B cell (primary cell): ENCODE measurements at regions not wholly inside any gene's neighbourhood (a gene's known extent, or its start where the extent isn't known, plus 50 kb on each side); places are given as distances from the start of the nearest gene placed in this dataset.
A peak's percentile ranks its signal among the peaks of the same experiment; 100 is the strongest.

Experiments used
- ATAC-seq: fragments of 200-7000 bp; cut with Tn5 transposase; one replicate; pipeline ENCODE4 v1.10.0; 2021; ENCODE audit warnings: low read depth, mild to moderate bottlenecking, moderate number of reproducible peaks, moderate library complexity
- CTCF ChIA-PET: fragments of 350-600 bp; sonication (Branson Sonifier 250); formaldehyde crosslinking; loops from one replicate; lab custom pipeline; 2021; ENCODE audit warnings: antibody characterized with exemption, inconsistent platforms; lab: Charles Lee
- POLR2A ChIA-PET: fragments of 350-600 bp; sonication (Branson Sonifier 250); formaldehyde crosslinking; loops from one replicate; lab custom pipeline; 2021; ENCODE audit warnings: antibody characterized with exemption; lab: Charles Lee
- DNase-seq: peaks from one replicate; pipeline ENCODE4 v3.0.0; 2013
- H2AFZ ChIP-seq: 2 replicates; pipeline ENCODE4 v1.6.1; 2012; ENCODE audit warnings: mild to moderate bottlenecking, low read depth, low read length; ENCODE audit not compliant: insufficient read depth, poor library complexity, severe bottlenecking
- H3K27ac ChIP-seq, 2 donors: 1 replicate in 1 of 2; 2 replicates in 1 of 2; pipeline ENCODE4 v1.5.1; 2012 to 2013; ENCODE audit warnings: low read length in 2 of 2, mild to moderate bottlenecking in 2 of 2, moderate library complexity in 1 of 2
- H3K27me3 ChIP-seq, 4 experiments: fragments of 200-600 bp in 1 of 4; sonication (generic) in 1 of 4; replicated peaks in 1 of 4; 1 replicate in 2 of 4; 2 replicates in 2 of 4; pipeline versions ENCODE4 v1.6.1 to v1.7.0; 2013 to 2016; ENCODE audit warnings: low read length in 3 of 4, mild to moderate bottlenecking in 2 of 4, mixed read lengths in 1 of 4, moderate library complexity in 1 of 4; ENCODE audit not compliant: insufficient read depth in 4 of 4, control insufficient read depth in 3 of 4; ENCODE audit errors: control extremely low read depth in 1 of 4
- H3K36me3 ChIP-seq, 2 experiments: replicated peaks in 1 of 2; 1 replicate in 1 of 2; 2 replicates in 1 of 2; pipeline versions ENCODE4 v1.6.1 to v1.7.1; 2013; ENCODE audit warnings: low read length in 1 of 2; ENCODE audit not compliant: insufficient read depth in 2 of 2, control insufficient read depth in 1 of 2; ENCODE audit errors: control extremely low read depth in 1 of 2, extremely low read depth in 1 of 2
- H3K4me1 ChIP-seq, 2 donors: fragments of 200-600 bp in 1 of 2; sonication (generic) in 1 of 2; 1 replicate in 1 of 2; 2 replicates in 1 of 2; pipeline versions ENCODE4 v1.5.1 to v1.6.1; 2013 to 2017; ENCODE audit warnings: low read length in 2 of 2; ENCODE audit not compliant: control insufficient read depth in 2 of 2, insufficient read depth in 2 of 2
- H3K4me2 ChIP-seq: replicated peaks from 2 replicates; pipeline ENCODE3; 2012; ENCODE audit warnings: mild to moderate bottlenecking, low read depth, low read length; ENCODE audit not compliant: poor library complexity, severe bottlenecking
- H3K4me3 ChIP-seq, 5 experiments: fragments of 200-600 bp in 1 of 5; sonication (generic) in 1 of 5; 1 replicate in 3 of 5; 2 replicates in 2 of 5; pipeline versions ENCODE4 v1.5.1 to v1.7.0; 2011 to 2016; ENCODE audit warnings: low read length in 4 of 5, mild to moderate bottlenecking in 4 of 5, low read depth in 2 of 5, control low read depth in 1 of 5, moderate library complexity in 1 of 5; ENCODE audit not compliant: insufficient read depth in 1 of 5; ENCODE audit errors: control extremely low read depth in 1 of 5, extremely low read depth in 1 of 5
- H3K79me2 ChIP-seq: fragments of 200-600 bp; sonication (generic); one replicate; pipeline ENCODE4 v1.6.0; 2016; ENCODE audit warnings: low read length; ENCODE audit not compliant: control insufficient read depth, insufficient read depth
- H3K9ac ChIP-seq: fragments of 200-600 bp; sonication (generic); 2 replicates; pipeline ENCODE4 v1.6.1; 2017; ENCODE audit warnings: mild to moderate bottlenecking, low read length, moderate library complexity
- H3K9me3 ChIP-seq, 3 donors: one replicate each; pipeline versions ENCODE4 v1.6.1 to v1.7.1; 2013; ENCODE audit warnings: low read length in 2 of 3; ENCODE audit not compliant: control insufficient read depth in 2 of 3, insufficient read depth in 1 of 3; ENCODE audit errors: control extremely low read depth in 1 of 3
- H4K20me1 ChIP-seq: 2 replicates; pipeline ENCODE4 v1.6.0; 2012; ENCODE audit warnings: mild to moderate bottlenecking, low read length; ENCODE audit not compliant: insufficient read depth, control insufficient read depth, poor library complexity, severe bottlenecking
- H3K27ac Mint-ChIP-seq: one replicate; pipeline ENCODE4 v1.8.0; 2021; ENCODE audit warnings: mixed read lengths
- H3K27me3 Mint-ChIP-seq: one replicate; pipeline ENCODE4 v1.8.0; 2021; ENCODE audit warnings: mixed read lengths
- H3K4me1 Mint-ChIP-seq: one replicate; pipeline ENCODE4 v1.8.0; 2021; ENCODE audit warnings: mixed read lengths
- H3K4me3 Mint-ChIP-seq: one replicate; pipeline ENCODE4 v1.8.0; 2021; ENCODE audit warnings: mixed read lengths
- H3K9me3 Mint-ChIP-seq: one replicate; pipeline ENCODE4 v1.8.0; 2022; ENCODE audit warnings: mixed read lengths; ENCODE audit not compliant: insufficient read depth
- CTCF ChIP-seq: fragments of 200-600 bp; IDR thresholded peaks from one replicate; pipeline ENCODE4 v1.8.0; 2022; ENCODE audit warnings: antibody characterized with exemption, mild to moderate bottlenecking
- EZH2 ChIP-seq: IDR thresholded peaks from 2 replicates; pipeline ENCODE4 v1.6.1; 2012; ENCODE audit warnings: borderline replicate concordance, low read depth, mild to moderate bottlenecking, moderate library complexity, low read length; ENCODE audit not compliant: insufficient read depth, poor library complexity, severe bottlenecking
- WGBS: methylation state at CpG from one replicate; pipeline ENCODE4 v1.1.5; 2013; ENCODE audit warnings: missing lambda C conversion rate; ENCODE audit not compliant: insufficient coverage; 5-methylcytosine and 5-hydroxymethylcytosine counted together
- intact Hi-C: fragments of 100-400 bp; cut with micrococcal nuclease; formaldehyde crosslinking; loops from one replicate; pipeline ENCODE4 v1.10.0; 2022

- POLR2A ChIA-PET, result no interaction called here
Observed at GRCh38 chr1:163596541-163597258, 274.9 kb downstream of the NUF2 start.

More at GRCh38 chr1:163596541-163597258, 274.9 kb downstream of the NUF2 start:
- Histone ChIP-seq H2AFZ (no peak overlapping the region), H3K9ac (peak overlapping the region; percentile 13), H3K9me3 (peaks cover 0 to 1% (median 0%) of the 10 kb centered on the region in 3 donors), H3K27me3 (no peaks in the 10 kb centered on the region), H3K4me1 (peaks cover 0 to 9% of the 10 kb centered on the region in 2 donors), H3K27ac (no peak overlapping the region), H3K36me3 (no peaks in the 10 kb centered on the region), H3K79me2 (no peaks in the 10 kb centered on the region), H3K4me2 (peak overlapping the region; percentile 44), H3K4me3 (no peak overlapping the region), H4K20me1 (no peaks in the 10 kb centered on the region)
- 93% methylated on average over 2 of the region's 5 CpGs for WGBS
- intact Hi-C loops, result no loop called here
- DNase-seq, result no peak
- TF ChIP-seq EZH2 (no peak), CTCF (no peak)
- Mint-ChIP-seq H3K4me1 (peaks cover 13% of the 10 kb centered on the region), H3K27me3 (no peaks in the 10 kb centered on the region), H3K9me3 (no peaks in the 10 kb centered on the region), H3K27ac (no peak overlapping the region), H3K4me3 (peak overlapping the region; percentile 40)
- ATAC-seq, result no peak
- CTCF ChIA-PET, result no interaction called here
